WTC11 (cell line): ENCODE measurements at regions not wholly inside any gene's neighbourhood (a gene's known extent, or its start where the extent isn't known, plus 50 kb on each side); places are given as distances from the start of the nearest gene placed in this dataset.

Source experiments
- ATAC-seq: fragments of 200-7000 bp; cut with Tn5 transposase; 2 replicates; pipeline ENCODE4 v1.10.0; 2021; ENCODE audit warnings: mild to moderate bottlenecking, moderate library complexity
- CTCF ChIA-PET: fragments of 300-600 bp; sonication (Branson Sonifier 250); formaldehyde crosslinking; loops from one replicate; lab custom pipeline; 2021; ENCODE audit warnings: antibody characterized with exemption; lab: Charles Lee
- POLR2A ChIA-PET: fragments of 350-600 bp; sonication (Branson Sonifier 250); formaldehyde crosslinking; loops from one replicate; lab custom pipeline; 2021; ENCODE audit warnings: antibody characterized with exemption; lab: Charles Lee
- DNase-seq: peaks from one replicate; pipeline ENCODE4 v3.0.0; 2021; ENCODE audit warnings: low spot score
- H3K27ac Mint-ChIP-seq: 2 replicates; pipeline ENCODE4 v1.8.0; 2021; ENCODE audit warnings: mixed read lengths
- H3K27me3 Mint-ChIP-seq: 2 replicates; pipeline ENCODE4 v1.8.0; 2021; ENCODE audit warnings: low read depth, mild to moderate bottlenecking, moderate library complexity, mixed read lengths
- H3K36me3 Mint-ChIP-seq: 2 replicates; pipeline ENCODE4 v1.8.0; 2021; ENCODE audit warnings: mixed read lengths
- H3K4me1 Mint-ChIP-seq: 2 replicates; pipeline ENCODE4 v1.8.0; 2022; ENCODE audit warnings: mixed read lengths
- H3K4me3 Mint-ChIP-seq: 2 replicates; pipeline ENCODE4 v1.8.0; 2021; ENCODE audit warnings: mild to moderate bottlenecking, moderate library complexity, mixed read lengths
- H3K9me3 Mint-ChIP-seq: 2 replicates; pipeline ENCODE4 v1.8.0; 2021; ENCODE audit warnings: mixed read lengths
- AFF4 ChIP-seq: sonication (generic); formaldehyde crosslinking; IDR thresholded peaks from 2 replicates; pipeline ENCODE4 v1.8.1; 2023; ENCODE audit warnings: mild to moderate bottlenecking, missing genetic modification reagents, borderline replicate concordance
- ATF2 ChIP-seq: sonication (generic); formaldehyde crosslinking; IDR thresholded peaks from 2 replicates; pipeline ENCODE4 v1.8.1; 2022; ENCODE audit warnings: low read depth, missing genetic modification reagents, borderline replicate concordance
- CREB1 ChIP-seq: sonication (generic); formaldehyde crosslinking; IDR thresholded peaks from 2 replicates; pipeline ENCODE4 v1.8.0; 2023; ENCODE audit warnings: mild to moderate bottlenecking, missing genetic modification reagents
- E2F5 ChIP-seq: sonication (generic); formaldehyde crosslinking; IDR thresholded peaks from 2 replicates; pipeline ENCODE4 v1.8.1; 2022; ENCODE audit warnings: mild to moderate bottlenecking, moderate library complexity, missing genetic modification reagents
- EMX1 ChIP-seq: fragments of 250-450 bp; sonication (Bioruptor Pico); IDR thresholded peaks from 2 replicates; pipeline ENCODE4 v1.8.0; 2021; ENCODE audit warnings: mild to moderate bottlenecking
- ESRRA ChIP-seq: sonication (generic); formaldehyde crosslinking; IDR thresholded peaks from 2 replicates; pipeline ENCODE4 v1.8.1; 2022; ENCODE audit warnings: mild to moderate bottlenecking, missing genetic modification reagents, borderline replicate concordance
- FOXJ3 ChIP-seq: sonication (generic); formaldehyde crosslinking; IDR thresholded peaks from 2 replicates; pipeline ENCODE4 v1.9.0; 2021; ENCODE audit warnings: missing genetic modification reagents, mild to moderate bottlenecking, borderline replicate concordance
- GTF2I ChIP-seq: fragments of 250-450 bp; sonication (Bioruptor Pico); conservative IDR thresholded peaks from 2 replicates; pipeline ENCODE4 v1.4.0; 2021; ENCODE audit warnings: mild to moderate bottlenecking
- HMGA2 ChIP-seq: fragments of 250-450 bp; sonication (Bioruptor Pico); IDR thresholded peaks from 2 replicates; pipeline ENCODE4 v1.4.0; 2021; ENCODE audit warnings: mild to moderate bottlenecking, moderate library complexity
- IRF1 ChIP-seq: sonication (generic); formaldehyde crosslinking; IDR thresholded peaks from 2 replicates; pipeline ENCODE4 v1.8.0; 2023; ENCODE audit warnings: missing genetic modification reagents
- JAZF1 ChIP-seq: fragments of 250-450 bp; sonication (Bioruptor Pico); IDR thresholded peaks from 2 replicates; pipeline ENCODE4 v1.9.0; 2021; ENCODE audit warnings: moderate library complexity, mild to moderate bottlenecking, inconsistent platforms
- MLX ChIP-seq: sonication (generic); formaldehyde crosslinking; IDR thresholded peaks from 2 replicates; pipeline ENCODE4 v1.8.1; 2023; ENCODE audit warnings: mild to moderate bottlenecking, missing genetic modification reagents, moderate library complexity
- MXD4 ChIP-seq: fragments of 250-450 bp; sonication (Bioruptor Pico); IDR thresholded peaks from 2 replicates; pipeline ENCODE4 v1.8.0; 2021; ENCODE audit warnings: mild to moderate bottlenecking, moderate library complexity, borderline replicate concordance
- PREB ChIP-seq: sonication (generic); formaldehyde crosslinking; IDR thresholded peaks from 2 replicates; pipeline ENCODE4 v1.8.1; 2022; ENCODE audit warnings: mild to moderate bottlenecking, missing genetic modification reagents, moderate library complexity, borderline replicate concordance
- RELA ChIP-seq: sonication (generic); formaldehyde crosslinking; IDR thresholded peaks from 2 replicates; pipeline ENCODE4 v1.8.1; 2022; ENCODE audit warnings: missing genetic modification reagents, mild to moderate bottlenecking, borderline replicate concordance
- SMAD4 ChIP-seq: sonication (generic); formaldehyde crosslinking; IDR thresholded peaks from 2 replicates; pipeline ENCODE4 v1.8.0; 2022; ENCODE audit warnings: mild to moderate bottlenecking, missing genetic modification reagents
- TCF7 ChIP-seq: sonication (generic); formaldehyde crosslinking; IDR thresholded peaks from 2 replicates; pipeline ENCODE4 v1.8.0; 2022; ENCODE audit warnings: mild to moderate bottlenecking, low read depth, missing genetic modification reagents, moderate library complexity
- TEAD1 ChIP-seq: sonication (generic); formaldehyde crosslinking; IDR thresholded peaks from 2 replicates; pipeline ENCODE4 v1.8.0; 2022; ENCODE audit warnings: mild to moderate bottlenecking, missing genetic modification reagents
- ZBTB43 ChIP-seq: sonication (generic); formaldehyde crosslinking; IDR thresholded peaks from 2 replicates; pipeline ENCODE4 v1.8.1; 2023; ENCODE audit warnings: mild to moderate bottlenecking, missing genetic modification reagents
- ZMAT4 ChIP-seq: fragments of 250-450 bp; sonication (Bioruptor Pico); IDR thresholded peaks from 2 replicates; pipeline ENCODE4 v1.9.0; 2021; ENCODE audit warnings: mild to moderate bottlenecking
- ZNF317 ChIP-seq: sonication (generic); formaldehyde crosslinking; IDR thresholded peaks from 2 replicates; pipeline ENCODE4 v1.8.1; 2023; ENCODE audit warnings: low read depth, mild to moderate bottlenecking, moderate library complexity, missing genetic modification reagents, borderline replicate concordance
- ZNF396 ChIP-seq: fragments of 250-450 bp; sonication (Bioruptor Pico); IDR thresholded peaks from 2 replicates; pipeline ENCODE4 v1.8.0; 2021; ENCODE audit warnings: mild to moderate bottlenecking, moderate library complexity, borderline replicate concordance
- ZNF416 ChIP-seq: fragments of 250-450 bp; sonication (Bioruptor Pico); IDR thresholded peaks from 2 replicates; pipeline ENCODE4 v1.9.0; 2021; ENCODE audit warnings: mild to moderate bottlenecking, inconsistent platforms
- ZNF512 ChIP-seq: sonication (generic); formaldehyde crosslinking; IDR thresholded peaks from 2 replicates; pipeline ENCODE4 v1.8.1; 2022; ENCODE audit warnings: missing genetic modification reagents, borderline replicate concordance
- ZNF671 ChIP-seq: fragments of 250-450 bp; sonication (Bioruptor Pico); IDR thresholded peaks from 2 replicates; pipeline ENCODE4 v1.8.0; 2021; ENCODE audit warnings: mild to moderate bottlenecking

- peaks cover 34% of the 10 kb centered on the region for H3K36me3 Mint-ChIP-seq
- no peak for DNase-seq
- CTCF ChIA-PET, result no interaction called here
- H3K27me3 Mint-ChIP-seq, result peaks cover 6% of the 10 kb centered on the region
- no peak overlapping the region for H3K4me3 Mint-ChIP-seq
- H3K9me3 Mint-ChIP-seq, result peaks cover 44% of the 10 kb centered on the region
- no peak for ATAC-seq
- TF ChIP-seq ZNF317 (no peak), EMX1 (CRISPR knock-in tag) (no peak), ZNF512 (no peak), RELA (no peak), MLX (CRISPR knock-in tag) (no peak), CREB1 (CRISPR knock-in tag) (no peak), ZNF396 (CRISPR knock-in tag) (no peak), TEAD1 (CRISPR knock-in tag) (no peak), ZNF671 (CRISPR knock-in tag) (no peak), JAZF1 (CRISPR knock-in tag) (no peak), MXD4 (CRISPR knock-in tag) (no peak), ESRRA (CRISPR knock-in tag) (no peak)
- TF ChIP-seq, all 79 proteins: peak for 0
- no peaks in the 10 kb centered on the region for H3K4me1 Mint-ChIP-seq
- H3K27ac Mint-ChIP-seq, result no peak overlapping the region
- POLR2A ChIA-PET, result no interaction called here
These were observed 81.8 kb upstream of the CDCA7L start for GRCh38 chr7:22027475-22027874.

- CTCF ChIA-PET, result no interaction called here
- H3K4me3 Mint-ChIP-seq, result no peak overlapping the region
- H3K27ac Mint-ChIP-seq, result no peak overlapping the region
- POLR2A ChIA-PET, result no interaction called here
- peaks cover 22% of the 10 kb centered on the region for H3K36me3 Mint-ChIP-seq
- no peaks in the 10 kb centered on the region for H3K4me1 Mint-ChIP-seq
- DNase-seq (no peak), ATAC-seq (no peak)
- peaks cover 36% of the 10 kb centered on the region for H3K9me3 Mint-ChIP-seq
- H3K27me3 Mint-ChIP-seq, result peaks cover 6% of the 10 kb centered on the region
- TF ChIP-seq TCF7 (CRISPR knock-in tag) (no peak), AFF4 (CRISPR knock-in tag) (no peak), CREB1 (CRISPR knock-in tag) (no peak), ZBTB43 (CRISPR knock-in tag) (no peak), E2F5 (CRISPR knock-in tag) (no peak), ZNF416 (no peak), SMAD4 (CRISPR knock-in tag) (no peak), HMGA2 (CRISPR knock-in tag) (no peak), PREB (no peak), ZMAT4 (no peak), ATF2 (CRISPR knock-in tag) (no peak), FOXJ3 (CRISPR knock-in tag) (no peak), ESRRA (CRISPR knock-in tag) (no peak), IRF1 (no peak), GTF2I (CRISPR knock-in tag) (no peak)
These were observed 80.3 kb upstream of the CDCA7L start for GRCh38 chr7:22025983-22026382.
